Renal cortical epithelial cell (primary cell): ENCODE measurements at regions not wholly inside any gene's neighbourhood (a gene's known extent, or its start where the extent isn't known, plus 50 kb on each side); places are given as distances from the start of the nearest gene placed in this dataset.

ENCODE experiments used
- DNase-seq: peaks from one replicate; pipeline ENCODE4 v3.0.0-alpha.2; 2011; ENCODE audit warnings: low read depth

- DNase-seq: no peak
These were observed 51.2 kb upstream of the PALS2 start for GRCh38 chr7:24521917-24522623.
